Natural killer cell treated with Interleukin-12 subunit alpha and Interleukin-12 subunit beta and Interleukin-15 and Interleukin-18, amount 100 ng/mL, for 72 hours (primary cell): ENCODE measurements at regions not wholly inside any gene's neighbourhood (a gene's known extent, or its start where the extent isn't known, plus 50 kb on each side); places are given as distances from the start of the nearest gene placed in this dataset.

Experiments
- ATAC-seq, 2 donors: fragments of 150-1000 bp; cut with Tn5 transposase in 1 of 2; sonication (Bioruptor Pico), chemical (Tn5 transposase) in 1 of 2; 2 replicates each; pipeline ENCODE4 v1.10.0; 2021
- DNase-seq: peaks from one replicate; pipeline ENCODE4 v3.0.0; 2022; ENCODE audit warnings: low spot score
- H3K27ac Mint-ChIP-seq, 2 donors: 1 replicate in 1 of 2; 2 replicates in 1 of 2; pipeline ENCODE4 v1.8.0; 2022; ENCODE audit warnings: mixed read lengths in 2 of 2, mild to moderate bottlenecking in 1 of 2, moderate library complexity in 1 of 2
- H3K27me3 Mint-ChIP-seq, 2 donors: 1 replicate in 1 of 2; 2 replicates in 1 of 2; pipeline ENCODE4 v1.8.0; 2022; ENCODE audit warnings: mixed read lengths in 2 of 2
- H3K36me3 Mint-ChIP-seq: one replicate; pipeline ENCODE4 v1.8.0; 2022; ENCODE audit warnings: mixed read lengths
- H3K4me1 Mint-ChIP-seq, 2 donors: 1 replicate in 1 of 2; 2 replicates in 1 of 2; pipeline ENCODE4 v1.8.0; 2022; ENCODE audit warnings: low read depth in 2 of 2, mixed read lengths in 2 of 2, mild to moderate bottlenecking in 1 of 2
- H3K4me3 Mint-ChIP-seq: one replicate; pipeline ENCODE4 v1.8.0; 2022; ENCODE audit warnings: mixed read lengths
- H3K9me3 Mint-ChIP-seq: 2 replicates; pipeline ENCODE4 v1.8.0; 2022; ENCODE audit warnings: mixed read lengths

DNA sequence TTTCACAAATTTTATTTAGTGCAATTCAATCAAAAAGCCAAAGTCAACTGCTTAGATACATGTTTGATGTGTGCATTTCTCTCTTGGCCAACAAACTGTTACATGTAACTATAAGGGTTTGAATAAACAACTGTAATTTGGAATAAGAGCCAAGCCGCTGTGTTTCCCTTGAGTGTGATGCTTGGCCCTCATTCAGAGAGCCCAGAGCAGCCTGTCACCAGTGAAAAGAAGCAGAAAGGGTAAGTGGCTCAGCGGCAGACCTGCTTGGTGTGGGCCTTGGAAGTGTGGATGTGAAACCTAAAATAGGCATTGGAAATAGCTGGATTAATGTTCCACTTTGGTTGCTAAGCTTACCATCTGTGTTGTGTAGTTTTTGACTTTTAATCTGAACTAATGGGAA, 924.6 kb downstream of the OLFM4 start:
- Mint-ChIP-seq H3K27me3 (no peaks in the 10 kb centered on the region), H3K4me3 (no peak overlapping the region), H3K4me1 (no peaks in the 10 kb centered on the region), H3K36me3 (no peaks in the 10 kb centered on the region), H3K9me3 (peaks cover 13% of the 10 kb centered on the region), H3K27ac (no peak overlapping the region)
- DNase-seq, result no peak
- no peak for ATAC-seq
